HEK293 (cell line): ENCODE measurements at regions not wholly inside any gene's neighbourhood (a gene's known extent, or its start where the extent isn't known, plus 50 kb on each side); places are given as distances from the start of the nearest gene placed in this dataset.

Source experiments
- CTCF ChIP-seq: fragments of 450-650 bp; formaldehyde crosslinking; IDR thresholded peaks from 2 replicates; pipeline ENCODE4 v1.5.1; 2016; ENCODE audit warnings: missing biosample characterization, missing genetic modification characterization
- KLF16 ChIP-seq: fragments of 450-650 bp; formaldehyde crosslinking; IDR thresholded peaks from 2 replicates; pipeline ENCODE4 v1.5.1; 2017; ENCODE audit warnings: missing biosample characterization, missing genetic modification characterization
- PATZ1 ChIP-seq: fragments of 450-650 bp; formaldehyde crosslinking; IDR thresholded peaks from 2 replicates; pipeline ENCODE4 v1.5.1; 2016; ENCODE audit warnings: missing biosample characterization, missing genetic modification characterization
- REST ChIP-seq: fragments of 450-650 bp; formaldehyde crosslinking; IDR thresholded peaks from 2 replicates; pipeline ENCODE4 v1.5.1; 2016; ENCODE audit warnings: missing biosample characterization, missing genetic modification characterization
- ZNF132 ChIP-seq: fragments of 450-650 bp; formaldehyde crosslinking; IDR thresholded peaks from 2 replicates; pipeline ENCODE4 v1.5.1; 2017; ENCODE audit warnings: missing biosample characterization, missing genetic modification characterization, borderline replicate concordance
- ZNF211 ChIP-seq: fragments of 450-650 bp; formaldehyde crosslinking; IDR thresholded peaks from 2 replicates; pipeline ENCODE4 v1.5.1; 2016; ENCODE audit warnings: low read depth, missing biosample characterization, missing genetic modification characterization
- ZNF324 ChIP-seq: fragments of 450-650 bp; formaldehyde crosslinking; IDR thresholded peaks from 2 replicates; pipeline ENCODE4 v1.5.1; 2016; ENCODE audit warnings: missing biosample characterization, missing genetic modification characterization
- ZNF585B ChIP-seq: fragments of 450-650 bp; formaldehyde crosslinking; IDR thresholded peaks from 2 replicates; pipeline ENCODE4 v1.5.1; 2016; ENCODE audit warnings: missing biosample characterization, missing genetic modification characterization

DNA sequence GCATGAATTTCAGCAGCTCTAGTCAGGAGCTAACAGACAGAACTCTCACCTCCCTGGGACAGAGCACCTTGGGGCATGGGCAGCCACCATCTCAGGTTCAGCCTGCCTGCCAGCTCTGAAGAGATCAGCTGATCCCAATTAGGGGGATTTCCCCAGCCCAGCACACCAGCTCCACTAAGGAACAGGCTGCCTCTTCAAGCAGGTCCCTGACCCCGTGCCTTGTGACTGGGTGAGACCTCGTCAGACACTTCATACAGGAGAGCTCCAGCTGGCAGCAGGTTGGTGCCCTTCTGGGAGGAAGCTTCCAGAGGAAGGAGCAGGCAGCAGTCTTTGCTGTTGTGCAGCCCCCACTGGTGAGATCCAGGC, 84.5 kb upstream of the UFM1 start:
- no peak for TF ChIP-seq ZNF211
- TF ChIP-seq CTCF (tag by site-specific recombination): no peak
- no peak for TF ChIP-seq PATZ1
- TF ChIP-seq REST: no peak
- TF ChIP-seq ZNF585B (tag by site-specific recombination): no peak
- no peak for TF ChIP-seq ZNF324
- TF ChIP-seq ZNF132 (tag by site-specific recombination): no peak
- TF ChIP-seq KLF16 (tag by site-specific recombination): no peak
